T-cell (primary cell): ENCODE measurements at regions not wholly inside any gene's neighbourhood (a gene's known extent, or its start where the extent isn't known, plus 50 kb on each side); places are given as distances from the start of the nearest gene placed in this dataset.

Source experiments
- ATAC-seq, 4 experiments: fragments of 200-7000 bp in 3 of 4; fragments of 150-1000 bp in 1 of 4; cut with Tn5 transposase; replicated peaks in 1 of 4; 1 replicate in 3 of 4; 2 replicates in 1 of 4; pipeline ENCODE4 v1.10.0; 2021; ENCODE audit warnings: moderate library complexity in 3 of 4, mild to moderate bottlenecking in 2 of 4, moderate number of reproducible peaks in 1 of 4
- CTCF ChIA-PET, 2 donors: fragments of 300-600 bp; sonication (Branson Sonifier 250); formaldehyde crosslinking; loops; one replicate each; lab custom pipeline; 2022; ENCODE audit warnings: antibody characterized with exemption in 2 of 2; lab: Charles Lee
- POLR2A ChIA-PET, 2 donors: fragments of 300-600 bp; sonication (Branson Sonifier 250); formaldehyde crosslinking; loops; one replicate each; lab custom pipeline; 2022; ENCODE audit warnings: antibody characterized with exemption in 2 of 2; lab: Charles Lee
- DNase-seq, 35 experiments: peaks; one replicate each; pipeline versions ENCODE4 v3.0.0 to v3.0.0-alpha.2; 2013 to 2023
- H3K27ac ChIP-seq: one replicate; pipeline ENCODE4 v1.5.1; 2013; ENCODE audit warnings: low read length
- H3K27me3 ChIP-seq, 2 experiments: replicated peaks in 1 of 2; 1 replicate in 1 of 2; 2 replicates in 1 of 2; pipeline versions ENCODE4 v1.6.1 to v1.7.0; 2013; ENCODE audit warnings: low read length in 1 of 2, mixed read lengths in 1 of 2; ENCODE audit not compliant: control insufficient read depth in 2 of 2, insufficient read depth in 2 of 2; ENCODE audit errors: extremely low read depth in 1 of 2
- H3K36me3 ChIP-seq, 2 donors: 1 replicate in 1 of 2; 2 replicates in 1 of 2; pipeline versions ENCODE4 v1.6.1 to v1.7.0; 2013; ENCODE audit warnings: low read length in 1 of 2; ENCODE audit not compliant: control insufficient read depth in 2 of 2, insufficient read depth in 1 of 2; ENCODE audit errors: extremely low read depth in 1 of 2
- H3K4me1 ChIP-seq, 2 experiments: 1 replicate in 1 of 2; 2 replicates in 1 of 2; pipeline versions ENCODE4 v1.6.1 to v1.7.0; 2013; ENCODE audit warnings: low read length in 2 of 2, mixed read lengths in 1 of 2; ENCODE audit not compliant: insufficient read depth in 2 of 2, control insufficient read depth in 1 of 2; ENCODE audit errors: extremely low read depth in 1 of 2
- H3K4me3 ChIP-seq, 2 donors: 1 replicate in 1 of 2; 2 replicates in 1 of 2; pipeline versions ENCODE4 v1.5.1 to v1.7.0; 2013; ENCODE audit warnings: mild to moderate bottlenecking in 2 of 2, low read length in 1 of 2, moderate library complexity in 1 of 2; ENCODE audit not compliant: control insufficient read depth in 1 of 2; ENCODE audit errors: extremely low read depth in 1 of 2
- H3K9me3 ChIP-seq: 2 replicates; pipeline ENCODE4 v1.7.0; 2013
- H3K27ac Mint-ChIP-seq, 2 donors: one replicate each; pipeline ENCODE4 v1.8.0; 2020 to 2021; ENCODE audit warnings: mild to moderate bottlenecking in 2 of 2, mixed read lengths in 2 of 2
- H3K27me3 Mint-ChIP-seq, 2 donors: one replicate each; pipeline ENCODE4 v1.8.0; 2021 to 2022; ENCODE audit warnings: mixed read lengths in 2 of 2
- H3K36me3 Mint-ChIP-seq: one replicate; pipeline ENCODE4 v1.8.0; 2021; ENCODE audit warnings: mixed read lengths
- H3K4me1 Mint-ChIP-seq, 3 donors: one replicate each; pipeline ENCODE4 v1.8.0; 2020 to 2022; ENCODE audit warnings: mixed read lengths in 3 of 3, mild to moderate bottlenecking in 1 of 3
- H3K4me3 Mint-ChIP-seq, 3 donors: one replicate each; pipeline ENCODE4 v1.8.0; 2020 to 2022; ENCODE audit warnings: mild to moderate bottlenecking in 3 of 3, mixed read lengths in 3 of 3, moderate library complexity in 3 of 3
- H3K9me3 Mint-ChIP-seq, 3 donors: one replicate each; pipeline ENCODE4 v1.8.0; 2020 to 2022; ENCODE audit warnings: mixed read lengths in 3 of 3
- WGBS: methylation state at CpG from one replicate; pipeline ENCODE4 v1.1.5; 2013; ENCODE audit warnings: missing lambda C conversion rate; ENCODE audit not compliant: insufficient coverage; 5-methylcytosine and 5-hydroxymethylcytosine counted together

GRCh38 chr19:30667746-30668145 is 295.6 kb downstream of the ZNF536 start:
- ChIA-PET CTCF (interaction anchor here (1.1 to 2.3 kb wide), 3 partner anchors 11 to 1556 kb away, joined by 3 to 11 read pairs (median 4); no protein-coding TSS in a partner anchor), POLR2A (no interaction called here)
- ATAC-seq (no peak), DNase-seq (no peak)
- Mint-ChIP-seq H3K27me3 (peaks cover 33 to 40% of the 10 kb centered on the region in 2 donors), H3K36me3 (no peaks in the 10 kb centered on the region), H3K27ac (no peak overlapping the region), H3K9me3 (no peaks in the 10 kb centered on the region), H3K4me1 (no peaks in the 10 kb centered on the region), H3K4me3 (no peak overlapping the region)
- Histone ChIP-seq H3K36me3 (no peaks in the 10 kb centered on the region), H3K27me3 (peaks cover 3 to 57% of the 10 kb centered on the region in 2 experiments), H3K4me1 (peaks cover 0 to 3% of the 10 kb centered on the region in 2 experiments), H3K9me3 (no peaks in the 10 kb centered on the region), H3K27ac (no peak overlapping the region), H3K4me3 (no peak overlapping the region)
- WGBS, result 100% methylated on average over 1 of the region's 3 CpGs

DNA sequence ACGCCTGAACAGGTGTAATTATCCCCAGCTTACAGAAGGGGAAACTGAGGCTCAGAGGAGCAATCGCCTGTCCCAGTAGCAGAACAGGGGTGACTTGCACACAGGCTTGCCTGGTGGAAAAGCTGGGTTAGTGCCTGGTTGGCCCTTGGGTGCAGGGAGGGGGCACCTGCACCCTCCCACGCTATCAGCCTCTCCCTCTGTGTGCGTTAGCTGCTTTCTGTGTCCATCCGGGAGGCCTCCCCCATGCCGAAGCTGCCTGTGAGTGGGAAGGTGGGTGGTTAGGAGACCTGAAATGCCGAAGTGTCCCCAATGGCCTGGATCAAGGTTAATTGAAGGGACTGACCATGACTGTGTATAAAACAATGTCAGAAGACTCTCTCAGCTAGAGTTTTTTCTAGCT is 295.0 kb downstream of the ZNF536 start:
- Mint-ChIP-seq H3K9me3 (no peaks in the 10 kb centered on the region), H3K4me1 (no peaks in the 10 kb centered on the region), H3K4me3 (no peak overlapping the region), H3K27me3 (peaks cover 38 to 43% of the 10 kb centered on the region in 2 donors), H3K36me3 (no peaks in the 10 kb centered on the region), H3K27ac (no peak overlapping the region)
- CTCF ChIA-PET, result interaction anchor here (0.6 to 2.3 kb wide), 7 partner anchors 184 to 1671 kb away, joined by 3 to 11 read pairs (median 5); no protein-coding TSS in a partner anchor
- peaks cover 0 to 3% of the 10 kb centered on the region in 2 experiments for H3K4me1 ChIP-seq
- peaks cover 3 to 56% of the 10 kb centered on the region in 2 experiments for H3K27me3 ChIP-seq
- no peak for DNase-seq
- ATAC-seq, result no peak
- POLR2A ChIA-PET, result no interaction called here
- WGBS, result 100% methylated on average over 1 of the region's 7 CpGs
- H3K27ac ChIP-seq, result no peak overlapping the region
- H3K9me3 ChIP-seq, result no peaks in the 10 kb centered on the region
- no peak overlapping the region for H3K4me3 ChIP-seq
- no peaks in the 10 kb centered on the region for H3K36me3 ChIP-seq

DNA sequence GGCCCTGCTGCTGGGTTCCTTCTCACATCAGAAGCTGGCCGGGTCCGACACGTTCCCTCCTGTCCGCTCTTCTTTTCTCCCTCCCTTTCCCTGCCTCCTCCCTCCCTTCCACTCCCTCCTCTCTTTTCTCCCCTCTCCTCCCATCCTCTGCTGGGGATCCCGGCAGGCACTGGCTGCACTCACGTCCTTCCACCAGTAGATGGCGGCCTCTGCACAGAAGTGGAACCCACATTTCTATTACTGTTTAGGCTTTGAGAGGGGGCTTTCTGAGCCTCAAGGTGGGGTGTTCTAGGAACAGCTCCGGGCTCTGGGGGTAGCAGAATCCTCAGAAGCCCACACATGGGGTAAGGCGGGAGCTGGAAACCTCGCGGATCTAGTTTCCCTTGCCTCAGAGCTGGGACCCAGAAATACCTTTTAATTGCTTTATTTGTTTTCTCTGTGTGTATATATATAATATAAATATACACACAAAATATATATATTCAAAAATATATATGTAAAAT is 294.2 kb downstream of the ZNF536 start:
- POLR2A ChIA-PET, result no interaction called here
- Mint-ChIP-seq H3K36me3 (no peaks in the 10 kb centered on the region), H3K4me3 (no peak overlapping the region), H3K9me3 (no peaks in the 10 kb centered on the region), H3K27me3 (peaks cover 37 to 43% of the 10 kb centered on the region in 2 donors), H3K4me1 (no peaks in the 10 kb centered on the region), H3K27ac (no peak overlapping the region)
- CTCF ChIA-PET, result interaction anchor here (0.6 to 2.3 kb wide), 7 partner anchors 11 to 1558 kb away, joined by 3 to 11 read pairs (median 4); no protein-coding TSS in a partner anchor
- no peaks in the 10 kb centered on the region for H3K36me3 ChIP-seq
- H3K27ac ChIP-seq, result no peak overlapping the region
- H3K9me3 ChIP-seq, result no peaks in the 10 kb centered on the region
- H3K4me1 ChIP-seq, result peaks cover 0 to 3% of the 10 kb centered on the region in 2 experiments
- ATAC-seq (peak in 1 of 4 experiments; percentile 63), DNase-seq (peak in 23 of 35 experiments; percentile 7 to 50 (median 23))
- peaks cover 5 to 55% of the 10 kb centered on the region in 2 experiments for H3K27me3 ChIP-seq
- 0% methylated on average over 1 of the region's 11 CpGs for WGBS
- no peak overlapping the region for H3K4me3 ChIP-seq

DNA sequence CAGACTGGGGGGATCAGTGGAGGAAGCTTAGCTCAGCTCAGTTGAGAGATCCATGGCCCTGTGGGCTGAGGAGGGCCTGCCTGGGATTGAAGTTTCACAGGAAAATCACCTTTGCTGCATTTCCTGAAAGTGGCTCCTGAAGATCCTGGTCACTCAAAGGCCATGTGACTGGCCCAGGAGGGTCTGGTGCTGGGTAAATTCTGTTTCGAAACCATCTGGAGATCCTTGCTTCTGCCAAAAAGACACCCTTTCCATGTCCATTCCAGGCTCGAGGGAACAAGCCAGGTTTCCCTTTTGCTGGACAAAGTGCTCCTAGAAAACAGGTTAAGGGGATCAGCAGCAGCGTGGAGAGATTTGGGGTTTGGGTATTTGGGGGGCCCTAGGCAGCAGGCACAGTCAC is 293.3 kb downstream of the ZNF536 start:
- DNase-seq (no peak), ATAC-seq (no peak)
- H3K36me3 ChIP-seq, result no peaks in the 10 kb centered on the region
- H3K4me3 ChIP-seq, result no peak overlapping the region
- Mint-ChIP-seq H3K9me3 (no peaks in the 10 kb centered on the region), H3K4me1 (no peaks in the 10 kb centered on the region), H3K27ac (no peak overlapping the region), H3K36me3 (no peaks in the 10 kb centered on the region), H3K4me3 (no peak overlapping the region), H3K27me3 (peaks cover 28 to 37% of the 10 kb centered on the region in 2 donors)
- H3K27ac ChIP-seq, result no peak overlapping the region
- peaks cover 0 to 3% of the 10 kb centered on the region in 2 experiments for H3K4me1 ChIP-seq
- H3K9me3 ChIP-seq, result no peaks in the 10 kb centered on the region
- H3K27me3 ChIP-seq, result peaks cover 5 to 51% of the 10 kb centered on the region in 2 experiments
- ChIA-PET CTCF (interaction anchor here in 1 of 2 donors (1.8 kb wide), 1 partner anchor 10 kb away, joined by 5 read pairs; no protein-coding TSS in a partner anchor), POLR2A (no interaction called here)
- WGBS, result 29% methylated on average over 1 of the region's 3 CpGs

DNA sequence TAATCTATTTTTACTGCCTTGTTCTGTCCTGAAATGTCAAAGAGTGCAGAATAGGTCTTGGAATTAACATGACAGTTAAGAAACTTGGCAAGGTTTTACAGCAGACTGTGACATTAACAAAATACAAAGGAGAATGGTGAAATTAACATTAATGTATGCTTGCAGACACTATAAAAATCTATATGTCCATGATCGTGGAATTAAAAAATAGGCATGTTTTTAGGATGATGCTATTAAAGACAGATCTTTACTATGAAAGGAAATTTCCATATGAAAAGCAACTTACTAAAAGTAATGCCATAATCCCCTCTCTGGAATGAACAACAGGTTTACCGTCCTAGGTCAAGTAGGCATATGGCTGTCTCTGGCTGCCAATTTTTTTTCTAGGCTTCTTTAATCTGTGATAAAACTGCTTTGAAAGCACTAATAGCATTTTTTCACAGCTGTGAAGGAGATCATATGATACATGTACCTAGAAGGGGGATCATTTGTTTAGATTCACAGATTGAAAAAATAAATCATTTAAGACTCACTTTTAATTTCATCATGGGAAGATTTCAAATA is 291.5 kb downstream of the ZNF536 start:
- no peak for ATAC-seq
- DNase-seq, result no peak
- Histone ChIP-seq H3K9me3 (no peaks in the 10 kb centered on the region), H3K4me3 (no peak overlapping the region), H3K27me3 (peaks cover 5 to 33% of the 10 kb centered on the region in 2 experiments), H3K36me3 (no peaks in the 10 kb centered on the region), H3K27ac (no peak overlapping the region), H3K4me1 (no peaks in the 10 kb centered on the region)
- POLR2A ChIA-PET, result no interaction called here
- H3K27me3 Mint-ChIP-seq, result peaks cover 20 to 24% of the 10 kb centered on the region in 2 donors
- H3K9me3 Mint-ChIP-seq, result no peaks in the 10 kb centered on the region
- H3K4me1 Mint-ChIP-seq, result no peaks in the 10 kb centered on the region
- H3K4me3 Mint-ChIP-seq, result no peak overlapping the region
- 83% methylated on average over 1 of the region's 2 CpGs for WGBS
- no peaks in the 10 kb centered on the region for H3K36me3 Mint-ChIP-seq
- no peak overlapping the region for H3K27ac Mint-ChIP-seq
- CTCF ChIA-PET, result no interaction called here

- Mint-ChIP-seq H3K27me3 (peaks cover 21 to 22% of the 10 kb centered on the region in 2 donors), H3K4me3 (no peak overlapping the region), H3K9me3 (no peaks in the 10 kb centered on the region), H3K27ac (no peak overlapping the region), H3K36me3 (no peaks in the 10 kb centered on the region), H3K4me1 (no peaks in the 10 kb centered on the region)
- Histone ChIP-seq H3K4me1 (no peaks in the 10 kb centered on the region), H3K27me3 (peaks cover 2 to 26% of the 10 kb centered on the region in 2 experiments), H3K4me3 (no peak overlapping the region), H3K9me3 (no peaks in the 10 kb centered on the region), H3K27ac (no peak overlapping the region), H3K36me3 (no peaks in the 10 kb centered on the region)
- ChIA-PET POLR2A (interaction anchor here in 1 of 2 donors (0.7 kb wide), 1 partner anchor 26 kb away, joined by 14 read pairs; no protein-coding TSS in a partner anchor), CTCF (interaction anchor here (0.6 to 0.7 kb wide), 4 partner anchors 21 to 1562 kb away, joined by 3 to 4 read pairs (median 4); no protein-coding TSS in a partner anchor)
- ATAC-seq (no peak), DNase-seq (no peak)
- WGBS, result 60% methylated on average over 1 of the region's 10 CpGs
Measured at GRCh38 chr19:30662211-30662861, 290.2 kb downstream of the ZNF536 start.
